GM19438 (cell line): ENCODE measurements at regions not wholly inside any gene's neighbourhood (a gene's known extent, or its start where the extent isn't known, plus 50 kb on each side); places are given as distances from the start of the nearest gene placed in this dataset.
A peak's percentile ranks its signal among the peaks of the same experiment; 100 is the strongest.

Experiments
- ATAC-seq: cut with Tn5 transposase; IDR thresholded peaks from one replicate; pipeline ENCODE4 v1.9.1; 2021; ENCODE audit warnings: low read depth; ENCODE audit not compliant: unreplicated experiment

DNA sequence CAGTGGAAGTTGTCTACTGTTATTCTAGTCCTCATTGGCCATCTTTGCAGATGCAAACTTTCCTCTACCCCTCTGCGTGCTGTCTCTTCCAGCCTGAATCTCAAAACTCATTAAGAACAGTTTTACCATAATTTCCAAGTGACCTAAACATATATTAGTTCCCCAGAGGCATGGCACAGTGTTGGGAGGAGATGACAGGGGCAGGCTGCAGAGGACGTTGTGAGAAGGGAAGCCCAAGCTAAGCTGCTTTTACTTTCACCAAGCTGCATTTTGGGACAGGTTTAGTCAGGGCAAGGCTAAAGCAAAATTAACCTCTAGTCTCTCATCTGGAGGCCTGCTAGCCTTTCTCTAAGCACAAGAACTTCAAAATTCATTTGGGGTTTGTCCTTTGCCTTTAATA lies 318.6 kb upstream of the SATB1 start:
- no peak for ATAC-seq

DNA sequence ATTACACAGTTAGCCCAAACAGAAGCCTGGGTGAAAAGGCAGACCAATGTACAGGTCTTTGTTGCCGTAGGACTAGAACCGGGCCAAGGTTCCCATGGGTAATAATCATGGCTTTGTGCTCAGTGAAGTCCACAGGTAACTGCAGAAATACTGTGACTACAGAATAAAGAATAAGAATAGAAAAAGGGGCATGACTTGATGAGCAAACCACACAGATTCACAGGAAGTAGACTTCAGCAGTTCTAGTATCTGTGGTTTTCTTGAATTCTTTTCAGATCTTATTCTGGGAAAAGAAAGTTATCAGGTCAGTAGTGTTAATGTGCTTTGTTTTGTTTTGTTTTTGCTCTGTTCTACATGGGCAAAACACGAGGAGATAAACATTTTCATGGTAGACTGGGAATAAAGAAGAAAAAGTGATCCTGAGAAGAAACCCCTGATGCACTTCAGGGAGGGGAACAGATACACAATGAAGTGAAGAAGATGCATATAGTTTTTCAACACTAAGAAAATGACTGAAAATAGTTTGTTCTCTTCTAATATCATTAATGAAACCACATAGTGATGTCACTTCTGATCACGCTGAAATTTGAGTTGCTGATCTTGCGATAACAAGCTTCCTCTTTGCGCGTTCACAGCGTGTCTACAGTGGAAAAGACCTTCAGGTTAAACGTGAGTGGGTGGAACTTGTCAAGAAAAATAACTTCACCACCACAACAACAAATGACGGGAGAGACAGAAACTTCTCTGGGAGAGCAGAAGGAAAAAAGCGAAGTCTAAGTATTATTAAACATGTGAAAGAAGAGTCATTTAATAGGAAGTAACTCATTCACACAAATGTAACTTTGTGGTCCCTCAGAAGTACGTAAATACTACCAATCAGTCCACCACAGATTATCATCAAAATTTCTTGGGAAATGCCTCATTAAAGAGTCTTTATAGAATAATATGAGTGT lies 315.8 kb upstream of the SATB1 start:
- peak; percentile 94 for ATAC-seq

DNA sequence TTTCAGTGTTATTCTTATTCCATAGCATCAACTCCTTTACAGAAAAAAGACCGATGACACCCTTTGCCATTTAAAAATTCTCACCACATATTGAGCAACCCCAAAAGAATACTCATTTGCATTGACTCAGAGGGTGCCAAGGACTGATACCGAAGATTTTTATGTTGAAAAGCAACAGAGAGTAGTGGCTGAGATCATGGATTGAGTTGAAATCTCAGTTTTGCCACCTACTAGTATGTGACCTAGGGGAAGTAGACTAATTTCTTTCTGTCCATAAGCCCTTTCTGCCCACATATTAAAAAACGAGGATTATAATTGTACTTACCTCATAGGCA lies 313.9 kb upstream of the SATB1 start:
- no peak for ATAC-seq

DNA sequence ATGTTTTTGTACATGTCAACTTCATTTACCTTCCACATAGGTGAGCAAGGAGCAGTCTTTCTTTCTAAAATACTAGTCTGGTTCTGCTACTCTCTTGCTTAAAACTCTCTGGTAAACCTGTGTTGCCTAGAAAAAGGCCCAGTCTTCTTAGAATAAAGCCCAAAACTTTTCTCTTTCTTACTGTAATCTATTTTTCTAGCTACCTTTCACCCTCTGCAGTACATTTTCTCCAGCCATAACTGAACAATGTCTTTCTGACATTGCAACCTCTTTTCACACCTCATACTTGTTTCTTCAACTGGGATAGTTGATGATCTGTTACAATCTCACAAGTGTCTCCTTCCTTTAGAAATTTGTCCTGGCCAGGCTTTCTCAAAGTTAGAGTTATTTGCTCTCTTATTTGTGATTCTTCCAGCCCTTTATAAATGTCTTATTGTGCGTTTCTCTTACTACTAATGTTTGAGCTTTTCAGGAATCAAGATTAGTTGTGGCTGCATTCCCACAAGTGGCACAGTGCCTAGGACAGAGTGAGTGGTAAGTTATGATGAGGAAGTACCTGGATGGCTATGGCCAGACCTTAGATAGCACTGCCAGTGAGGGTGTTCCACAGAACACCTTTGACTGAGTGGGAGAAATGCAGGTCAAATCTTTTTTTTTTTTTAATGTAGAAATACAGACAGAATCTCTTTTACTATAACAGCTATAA lies 313.4 kb upstream of the SATB1 start:
- ATAC-seq: no peak

DNA sequence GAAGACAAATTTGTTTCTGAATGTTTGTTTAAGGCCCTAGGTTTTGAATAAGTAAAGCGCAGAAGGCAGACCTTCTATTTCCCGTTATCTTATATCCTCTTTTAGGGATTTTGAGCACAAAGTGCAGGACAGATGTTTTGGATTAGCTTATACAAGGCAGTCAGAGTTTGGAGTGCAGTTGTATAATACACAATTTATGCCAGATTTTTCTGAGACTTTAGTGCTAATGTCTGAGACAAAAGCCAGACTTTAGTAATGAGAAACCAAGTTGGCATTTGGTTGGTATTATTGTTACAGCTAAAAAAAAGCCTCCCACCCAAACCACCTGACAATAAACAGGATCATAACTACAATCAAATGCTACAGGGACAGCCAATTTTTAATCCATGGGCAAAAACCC lies 309.9 kb upstream of the SATB1 start:
- no peak for ATAC-seq

DNA sequence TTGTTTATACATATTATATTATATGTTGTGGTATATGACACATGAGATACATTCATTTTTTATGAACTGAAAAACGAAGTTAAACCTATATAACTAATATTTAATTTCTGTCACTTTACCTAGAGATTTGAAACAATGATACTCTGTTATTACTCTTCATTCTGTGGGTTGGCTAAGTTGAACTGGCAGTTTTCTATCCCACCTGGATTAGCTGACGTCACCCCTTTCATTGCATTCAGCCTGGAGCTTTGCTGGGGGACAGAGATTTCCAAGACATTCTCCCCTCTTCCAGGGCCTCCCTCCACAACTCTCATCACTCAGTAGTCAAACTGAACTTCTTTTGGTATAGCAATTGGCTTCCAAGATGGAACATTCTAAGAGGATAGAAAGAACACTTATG lies 309.2 kb upstream of the SATB1 start:
- ATAC-seq: no peak

DNA sequence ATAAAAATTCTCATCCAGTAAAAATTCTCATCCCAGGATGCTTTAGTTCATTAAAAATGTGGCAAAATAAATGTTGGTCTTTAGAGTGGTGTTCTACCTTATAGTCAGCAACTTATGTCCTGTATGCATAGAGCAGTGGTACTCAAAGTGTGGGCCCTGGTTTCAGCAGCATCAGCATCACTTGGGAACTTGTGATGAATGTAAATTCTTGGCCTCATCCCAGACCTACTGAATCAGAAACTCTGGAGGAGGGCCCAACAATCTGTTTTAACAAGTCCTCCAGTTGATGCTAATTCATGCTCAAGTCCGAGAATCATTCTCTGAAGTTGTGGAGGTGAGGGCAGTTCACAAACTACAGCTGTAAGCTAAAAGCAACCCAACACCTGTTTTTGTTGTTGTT lies 307.3 kb upstream of the SATB1 start:
- ATAC-seq: no peak

DNA sequence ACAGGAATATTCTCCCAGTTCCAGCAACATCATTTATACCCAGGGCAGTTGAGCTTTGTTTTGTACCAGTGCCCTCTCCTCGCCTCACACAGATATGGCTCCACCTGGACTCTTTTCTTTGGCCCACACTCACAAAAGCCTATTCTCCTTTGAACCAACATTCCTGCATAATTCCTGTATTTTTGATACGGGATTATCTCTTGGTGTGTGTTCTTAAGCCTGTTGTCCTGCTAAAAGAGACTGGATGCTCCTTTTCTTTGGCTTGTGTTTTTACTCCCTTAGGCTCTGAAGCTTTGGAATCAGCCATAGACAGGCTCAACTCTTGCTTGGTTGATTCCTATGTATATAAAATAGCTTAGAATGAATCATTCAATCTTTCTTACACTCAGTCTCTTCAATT lies 305.4 kb upstream of the SATB1 start:
- no peak for ATAC-seq

DNA sequence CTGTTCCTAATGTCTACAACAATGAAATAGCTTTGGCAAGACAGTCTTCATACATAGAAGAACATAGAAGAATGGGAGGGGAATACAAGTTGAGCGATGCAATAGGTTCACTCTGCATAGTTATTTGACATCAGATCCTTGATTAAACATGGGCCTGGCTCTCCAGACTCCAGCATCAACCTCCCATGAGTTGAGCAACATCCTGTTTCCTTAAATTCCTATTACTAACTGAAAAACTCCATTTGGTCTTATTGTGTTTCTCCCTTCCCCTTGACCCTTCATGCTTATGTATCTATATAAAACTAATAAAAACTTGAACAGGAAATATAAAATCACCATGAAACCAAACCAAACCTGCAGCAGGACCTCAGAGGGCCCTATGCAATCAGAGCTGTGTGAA lies 304.5 kb upstream of the SATB1 start:
- no peak for ATAC-seq

DNA sequence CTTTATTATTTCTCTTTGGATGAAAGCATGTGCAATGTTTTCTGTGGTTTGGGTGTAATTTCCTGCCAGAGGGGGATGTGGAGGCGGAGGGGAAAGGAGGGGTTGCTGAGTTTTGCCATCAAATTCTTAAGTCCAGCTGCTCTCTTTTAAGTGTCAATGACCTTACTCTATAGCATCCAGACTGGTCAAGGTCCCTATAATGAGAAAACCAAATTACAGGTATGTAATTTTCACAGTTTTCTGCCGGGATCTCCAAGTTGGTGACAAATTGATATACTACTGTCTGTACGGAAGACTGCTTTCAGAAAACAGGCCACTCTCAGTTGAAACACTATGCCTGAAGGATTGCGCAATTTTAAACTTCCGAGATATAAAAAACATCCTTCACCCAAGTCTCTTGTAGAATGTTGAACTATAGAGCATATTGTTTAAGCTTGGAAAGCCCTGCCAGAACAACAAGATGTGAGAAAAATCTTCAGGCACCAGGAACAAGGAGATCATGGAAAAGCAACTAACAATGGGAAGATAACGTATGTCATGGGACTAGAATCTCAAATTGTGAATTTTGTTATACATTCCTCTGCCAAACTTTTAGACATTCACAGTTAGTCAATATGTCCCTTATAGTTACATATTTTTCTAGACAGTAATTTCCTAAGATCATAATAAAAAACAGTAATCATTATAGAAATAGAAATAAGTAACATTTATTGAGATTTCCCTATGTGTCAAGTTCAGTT lies 300.7 kb upstream of the SATB1 start:
- ATAC-seq: no peak

DNA sequence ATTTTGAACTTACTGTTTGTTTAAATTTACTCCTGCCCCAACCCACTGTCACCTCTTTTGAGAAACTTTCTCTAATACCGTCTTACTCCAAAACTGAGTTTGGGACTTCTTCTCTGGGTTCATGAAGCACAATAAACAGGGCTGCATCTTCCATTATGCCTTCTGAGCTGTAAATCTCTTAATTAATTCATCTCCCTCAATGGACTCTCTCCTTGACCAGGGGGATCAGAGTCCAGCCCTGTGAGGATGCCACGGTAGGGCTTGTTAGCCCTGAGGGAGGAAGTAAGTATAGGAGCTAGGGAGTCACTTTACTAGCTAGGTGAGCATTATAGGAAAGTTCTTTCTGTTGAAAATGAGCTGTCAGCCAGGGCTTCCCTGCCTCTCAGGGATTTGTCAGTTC lies 299.3 kb upstream of the SATB1 start:
- ATAC-seq: no peak

DNA sequence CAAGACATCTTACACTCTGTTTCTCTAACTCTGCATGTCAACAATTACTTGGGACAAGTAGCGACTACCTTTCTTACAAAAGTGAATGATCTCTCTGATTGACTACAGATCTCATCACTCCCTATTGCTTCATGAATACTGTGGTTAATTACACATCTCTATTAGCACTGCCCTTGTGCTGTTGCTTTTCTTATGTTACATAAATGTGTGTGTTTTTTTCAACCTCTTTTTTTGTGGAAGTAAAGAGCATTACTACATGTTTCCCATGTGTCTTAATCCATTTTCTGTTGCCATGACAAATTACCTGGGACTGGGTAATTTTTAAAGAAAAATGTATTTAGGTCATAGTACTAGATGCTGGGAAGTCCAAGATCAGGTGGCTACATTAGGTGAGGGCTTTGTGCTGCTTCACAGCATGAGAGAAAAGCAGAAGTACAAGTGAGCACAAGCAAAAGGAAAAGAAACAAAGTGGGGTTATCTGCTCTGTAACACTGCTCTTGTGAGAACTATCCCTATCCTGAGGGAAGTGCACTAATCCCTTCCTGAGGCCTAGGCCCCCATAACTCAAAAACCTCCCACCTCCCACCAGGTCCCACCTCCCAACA lies 298.2 kb upstream of the SATB1 start:
- ATAC-seq: no peak

DNA sequence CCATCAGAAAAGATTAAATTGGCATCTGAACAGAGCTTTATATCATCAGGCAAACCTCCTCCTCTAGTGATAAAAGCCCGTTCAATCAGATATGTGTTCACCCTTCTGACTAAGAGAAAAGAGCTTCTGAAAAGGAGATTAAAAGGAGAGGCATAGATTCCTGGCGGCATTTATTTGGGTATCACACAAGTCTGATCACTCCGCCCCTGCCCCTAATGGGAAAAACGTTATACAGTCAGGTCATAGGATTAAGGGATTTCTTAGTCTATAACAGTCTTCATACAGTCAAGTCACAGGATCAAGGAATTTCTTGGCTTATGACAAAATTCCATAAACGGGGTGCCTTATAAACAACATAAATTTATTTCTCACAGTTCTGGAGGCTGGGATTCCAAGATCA lies 295.4 kb upstream of the SATB1 start:
- no peak for ATAC-seq

DNA sequence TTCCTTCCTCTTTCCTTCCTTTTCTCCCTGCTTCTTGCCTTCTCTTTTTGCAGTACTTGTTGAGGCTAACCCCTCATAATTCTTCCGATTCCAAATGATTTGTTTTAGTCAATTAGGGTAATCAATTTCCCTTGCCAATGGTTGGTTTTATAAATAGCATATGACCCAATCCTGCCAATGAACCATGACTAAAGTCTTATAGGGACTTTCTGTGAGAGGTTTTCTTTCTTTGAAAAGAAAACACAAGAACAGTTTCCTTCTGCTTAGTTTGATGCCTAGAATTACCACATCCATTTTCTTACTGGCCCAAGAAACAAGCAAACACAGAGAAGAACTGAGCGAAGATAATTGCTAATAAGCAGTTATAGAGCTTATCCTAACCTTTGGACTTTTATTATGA lies 292.5 kb upstream of the SATB1 start:
- ATAC-seq: no peak

DNA sequence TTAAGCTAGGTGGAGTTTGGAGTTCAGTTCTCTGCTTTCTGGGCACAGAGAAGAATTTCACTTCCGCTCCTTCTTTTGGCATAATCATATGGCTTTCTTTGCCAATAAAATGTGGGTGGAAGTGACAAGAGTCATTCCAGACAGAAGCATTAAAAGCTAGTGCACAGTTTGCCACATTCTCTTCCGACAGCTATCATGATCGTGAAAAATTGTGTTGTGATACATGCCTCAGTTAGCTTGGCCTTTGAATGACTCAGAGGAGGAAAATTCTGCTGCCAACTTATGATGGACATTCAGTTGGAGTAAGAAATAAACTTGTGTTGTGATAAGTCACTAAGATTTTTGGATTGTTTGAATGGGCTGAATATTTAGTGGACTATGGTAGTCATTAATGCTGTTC lies 291.7 kb upstream of the SATB1 start:
- no peak for ATAC-seq

DNA sequence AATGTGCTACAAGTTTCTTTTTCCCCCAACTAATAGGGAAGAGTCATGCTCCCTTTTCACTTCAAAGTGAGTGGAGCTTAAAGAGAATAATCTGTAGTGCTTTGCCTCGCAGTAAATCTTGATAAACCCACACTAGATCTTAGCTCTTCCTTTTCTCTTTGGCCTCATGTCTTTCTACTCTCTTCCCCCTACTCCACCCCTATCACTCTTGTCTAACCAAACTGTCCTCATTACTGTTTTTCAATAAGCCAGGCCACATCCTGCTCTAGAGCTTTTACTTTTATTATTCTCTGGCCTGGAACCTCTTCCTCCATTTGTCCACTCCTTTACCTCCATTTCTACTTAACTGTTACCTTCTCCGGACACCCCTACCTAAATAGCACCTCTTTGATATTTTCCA lies 291.0 kb upstream of the SATB1 start:
- no peak for ATAC-seq

DNA sequence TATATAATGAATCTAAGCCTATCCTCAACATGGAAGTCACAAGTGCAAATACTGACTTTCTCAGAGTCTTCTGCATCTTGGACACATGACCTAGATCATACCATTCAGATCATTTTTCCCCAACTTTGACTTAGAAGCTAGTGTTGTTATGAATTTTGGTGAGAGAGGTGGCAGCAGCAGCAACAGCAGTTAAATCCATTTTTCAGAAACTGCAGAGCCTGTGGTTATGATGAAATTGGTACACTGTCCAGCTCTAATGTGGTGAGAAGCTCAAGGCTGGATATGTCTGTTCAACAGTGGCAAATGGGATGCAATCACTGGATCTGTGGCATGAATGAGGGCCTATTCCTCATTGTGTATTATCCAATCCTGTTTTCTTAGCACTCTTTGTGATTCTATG lies 290.1 kb upstream of the SATB1 start:
- ATAC-seq: no peak

DNA sequence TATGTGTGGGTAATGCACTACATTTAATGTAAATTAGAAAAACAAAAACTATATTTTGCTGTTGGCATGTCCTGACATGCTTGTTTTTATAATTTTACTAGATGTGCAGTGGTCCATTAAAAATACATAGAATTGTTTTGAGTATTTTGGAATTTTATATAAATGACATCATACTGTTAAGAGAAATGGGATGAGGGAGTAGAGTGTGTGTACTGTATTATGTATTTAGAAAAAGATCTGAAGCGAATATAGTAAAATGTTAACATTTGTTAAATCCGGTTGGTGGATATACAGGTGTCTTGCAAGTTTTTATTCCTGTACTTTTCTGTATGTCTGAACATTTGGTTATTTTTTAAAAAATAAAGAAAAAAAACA lies 288.4 kb upstream of the SATB1 start:
- ATAC-seq: no peak

DNA sequence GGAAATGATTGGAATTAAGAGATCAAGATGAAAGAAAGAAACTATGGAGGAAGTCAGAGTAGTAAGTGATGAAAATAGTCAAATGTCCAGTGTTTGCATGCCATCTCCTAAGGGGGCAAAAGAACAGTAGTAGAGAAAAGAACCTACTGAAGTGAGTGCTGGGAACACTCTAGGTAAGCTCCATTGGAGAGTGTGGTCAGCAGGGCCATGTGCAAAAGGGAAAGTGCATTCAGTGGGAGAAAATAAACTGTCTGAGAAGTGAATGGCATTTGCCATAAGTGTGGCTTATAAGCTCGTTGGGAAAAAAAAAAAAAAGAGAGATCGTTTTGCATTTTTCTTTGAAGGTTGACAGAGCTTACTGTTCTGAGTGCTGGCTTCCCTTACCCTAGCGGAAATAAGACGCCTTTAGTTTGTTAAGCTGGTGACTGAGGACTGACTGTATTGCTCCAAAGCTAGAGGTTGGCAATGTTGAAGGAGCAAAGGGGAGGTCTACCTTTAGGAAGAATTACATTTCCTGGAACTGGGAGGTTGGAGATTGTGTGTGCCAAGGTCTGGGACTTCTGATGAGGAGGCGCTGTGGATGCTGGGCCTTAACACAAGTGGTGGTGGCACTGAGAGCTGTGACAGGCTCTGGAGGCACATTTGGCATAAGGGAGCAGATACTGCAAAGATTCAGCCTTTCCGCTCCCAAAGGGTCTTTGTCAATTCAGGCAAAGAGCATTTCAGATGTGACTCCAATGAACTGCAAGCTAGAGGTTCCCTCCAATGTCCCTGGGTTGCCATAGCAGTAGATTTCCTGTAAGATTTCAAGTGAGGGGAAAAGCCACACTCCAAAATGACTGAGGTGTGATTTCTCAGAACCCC lies 287.8 kb upstream of the SATB1 start:
- ATAC-seq: no peak

DNA sequence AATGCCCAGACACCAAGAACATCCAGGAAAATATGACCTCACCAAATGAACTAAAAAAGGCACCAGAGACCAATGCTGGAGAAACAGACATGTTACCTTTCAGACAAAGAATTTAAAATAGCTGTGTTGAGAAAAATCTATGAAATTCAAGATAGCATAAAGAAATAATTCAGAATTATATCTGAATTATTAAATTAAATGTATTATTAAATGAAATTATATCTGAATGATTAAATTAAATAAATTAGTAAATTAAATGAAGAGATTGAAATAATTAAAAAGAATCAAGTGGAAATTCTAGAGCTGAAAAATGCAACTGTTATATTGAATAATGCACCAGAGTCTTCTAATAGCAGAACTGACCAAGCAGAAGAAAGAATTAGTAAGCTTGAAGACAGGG lies 279.2 kb upstream of the SATB1 start:
- ATAC-seq: no peak
